AG10803 (cell line): ENCODE measurements at regions not wholly inside any gene's neighbourhood (a gene's known extent, or its start where the extent isn't known, plus 50 kb on each side); places are given as distances from the start of the nearest gene placed in this dataset.

ENCODE experiments used
- DNase-seq: peaks from one replicate; pipeline ENCODE4 v3.0.0; 2010; ENCODE audit warnings: low read depth
- H3K4me3 ChIP-seq: 2 replicates; pipeline ENCODE4 v1.5.1; 2011; ENCODE audit warnings: mild to moderate bottlenecking, low read length, control low read depth
- TF ChIP-seq, protein P1 (sequence below): conservative IDR thresholded peaks from 2 replicates; pipeline ENCODE4 v1.5.1; 2011; ENCODE audit warnings: mild to moderate bottlenecking, low read length, control low read depth, inconsistent platforms

GRCh38 chr14:98018628-98019027 is 1221.4 kb downstream of the VRK1 start:
- H3K4me3 ChIP-seq = no peak overlapping the region
- TF ChIP-seq, protein P1, sequence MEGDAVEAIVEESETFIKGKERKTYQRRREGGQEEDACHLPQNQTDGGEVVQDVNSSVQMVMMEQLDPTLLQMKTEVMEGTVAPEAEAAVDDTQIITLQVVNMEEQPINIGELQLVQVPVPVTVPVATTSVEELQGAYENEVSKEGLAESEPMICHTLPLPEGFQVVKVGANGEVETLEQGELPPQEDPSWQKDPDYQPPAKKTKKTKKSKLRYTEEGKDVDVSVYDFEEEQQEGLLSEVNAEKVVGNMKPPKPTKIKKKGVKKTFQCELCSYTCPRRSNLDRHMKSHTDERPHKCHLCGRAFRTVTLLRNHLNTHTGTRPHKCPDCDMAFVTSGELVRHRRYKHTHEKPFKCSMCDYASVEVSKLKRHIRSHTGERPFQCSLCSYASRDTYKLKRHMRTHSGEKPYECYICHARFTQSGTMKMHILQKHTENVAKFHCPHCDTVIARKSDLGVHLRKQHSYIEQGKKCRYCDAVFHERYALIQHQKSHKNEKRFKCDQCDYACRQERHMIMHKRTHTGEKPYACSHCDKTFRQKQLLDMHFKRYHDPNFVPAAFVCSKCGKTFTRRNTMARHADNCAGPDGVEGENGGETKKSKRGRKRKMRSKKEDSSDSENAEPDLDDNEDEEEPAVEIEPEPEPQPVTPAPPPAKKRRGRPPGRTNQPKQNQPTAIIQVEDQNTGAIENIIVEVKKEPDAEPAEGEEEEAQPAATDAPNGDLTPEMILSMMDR = no peak
- no peak for DNase-seq

GRCh38 chr14:98022541-98023520 is 1225.6 kb downstream of the VRK1 start:
- no peak for DNase-seq
- TF ChIP-seq, protein P1 = no peak
- H3K4me3 ChIP-seq = no peak overlapping the region

DNA sequence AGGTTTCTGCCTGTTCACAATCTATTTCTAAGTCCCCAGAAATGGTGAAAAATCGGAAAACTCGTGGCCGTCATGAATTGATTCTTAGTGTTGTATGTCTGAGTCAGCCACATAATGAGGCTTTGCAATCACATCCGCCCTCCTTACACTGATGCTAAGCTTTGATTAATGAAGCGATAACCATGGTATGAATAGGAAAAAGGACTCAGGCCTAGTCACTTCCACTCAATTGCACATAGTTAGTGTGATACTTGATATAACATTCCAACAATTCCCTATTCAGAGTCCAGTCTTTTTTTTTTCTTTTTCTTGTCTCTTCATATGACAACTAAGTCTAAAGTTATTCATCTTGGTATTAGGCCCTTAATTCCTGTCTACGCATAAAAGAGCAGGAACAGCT is 1231.0 kb downstream of the VRK1 start:
- no peak for DNase-seq
- TF ChIP-seq, protein P1 = no peak

DNA sequence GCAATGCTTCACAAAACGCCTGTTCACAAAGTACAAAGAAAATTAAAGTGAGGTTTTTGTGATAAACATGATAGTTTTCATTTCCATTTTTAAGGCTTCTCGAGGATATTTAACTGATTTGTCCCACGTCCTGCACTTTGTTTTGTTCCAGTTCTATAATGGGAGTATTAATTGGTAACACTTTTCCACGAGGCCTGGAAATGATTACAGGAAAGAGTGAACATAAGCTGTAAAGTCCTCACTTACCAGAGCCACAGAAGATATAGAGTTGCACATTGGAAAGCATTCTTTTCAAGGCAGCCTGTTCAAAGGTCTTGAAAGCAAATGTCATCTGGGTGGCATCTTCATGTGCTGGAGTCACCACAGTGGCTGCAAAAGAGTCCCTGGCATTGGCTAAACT is 1236.6 kb downstream of the BCL11B start:
- DNase-seq = no peak
- H3K4me3 ChIP-seq = no peak overlapping the region
- TF ChIP-seq, protein P1 = no peak

More for the DNA sequence above, 1231.0 kb downstream of the VRK1 start:
- no peak overlapping the region for H3K4me3 ChIP-seq

DNA sequence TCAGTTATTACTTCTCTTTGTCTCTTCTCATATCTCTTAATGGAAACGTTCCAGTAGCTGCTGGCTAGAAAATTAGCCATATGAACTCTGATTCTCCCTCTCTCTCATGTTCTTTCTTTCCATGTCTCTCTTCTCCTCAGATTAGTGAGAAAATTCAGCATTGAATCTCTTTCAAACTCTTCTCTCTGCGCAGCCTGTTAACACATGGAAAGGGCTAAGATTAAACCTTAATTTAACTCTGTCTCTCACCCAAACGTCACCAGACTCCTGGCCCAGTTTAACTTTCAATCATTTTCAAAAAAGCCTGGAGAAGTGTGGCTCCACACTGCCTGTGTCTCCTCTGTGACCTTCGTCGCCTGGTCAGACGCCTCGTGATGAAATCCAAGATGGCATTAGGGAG is 1234.2 kb downstream of the BCL11B start:
- H3K4me3 ChIP-seq = no peak overlapping the region
- TF ChIP-seq, protein P1 = no peak
- no peak for DNase-seq

DNA sequence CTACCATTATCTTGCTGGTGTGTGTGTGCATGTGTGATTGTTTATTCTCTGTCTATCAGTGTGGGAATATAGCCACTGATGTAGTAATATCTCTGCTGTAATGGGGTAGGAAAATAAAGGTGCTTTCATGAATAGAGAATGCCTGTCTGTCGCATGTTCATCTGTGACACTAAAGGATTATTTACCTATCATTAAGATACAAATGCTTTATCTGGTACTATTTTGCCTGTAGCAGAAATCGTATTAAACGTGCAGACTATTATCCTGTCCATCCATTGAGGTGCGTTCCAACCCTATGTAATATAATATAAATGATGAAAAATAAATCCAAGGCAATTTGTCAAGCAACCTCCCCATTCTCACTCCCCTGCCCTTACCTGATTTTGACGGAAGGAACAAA is 1215.1 kb downstream of the BCL11B start:
- DNase-seq = no peak
- TF ChIP-seq, protein P1 = no peak
- H3K4me3 ChIP-seq = no peak overlapping the region

DNA sequence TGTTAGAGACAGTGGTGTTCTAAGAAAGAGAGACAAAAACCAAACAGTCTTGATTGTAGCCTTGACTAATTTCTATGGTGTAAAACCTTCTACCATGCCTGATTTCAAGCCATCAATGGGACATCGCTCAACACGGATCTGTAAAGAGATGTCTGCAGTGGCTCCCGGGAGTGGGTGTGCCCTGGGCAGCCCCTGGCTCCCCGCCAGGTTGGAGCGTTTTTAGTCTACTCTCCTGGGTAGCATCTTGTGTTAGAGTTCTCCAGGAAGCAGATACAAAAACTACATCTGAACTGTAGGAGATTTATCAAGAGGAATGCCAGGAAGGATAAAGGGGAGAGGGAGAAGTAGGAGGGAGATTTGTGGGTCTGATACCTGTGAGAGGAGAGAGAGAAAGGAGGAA is 1212.9 kb downstream of the BCL11B start:
- no peak for DNase-seq
- no peak overlapping the region for H3K4me3 ChIP-seq
- TF ChIP-seq, protein P1 = no peak
